B cell (primary cell): ENCODE measurements at regions not wholly inside any gene's neighbourhood (a gene's known extent, or its start where the extent isn't known, plus 50 kb on each side); places are given as distances from the start of the nearest gene placed in this dataset.

Experiments used
- ATAC-seq: fragments of 200-7000 bp; cut with Tn5 transposase; one replicate; pipeline ENCODE4 v1.10.0; 2021; ENCODE audit warnings: low read depth, mild to moderate bottlenecking, moderate number of reproducible peaks, moderate library complexity
- CTCF ChIA-PET: fragments of 350-600 bp; sonication (Branson Sonifier 250); formaldehyde crosslinking; loops from one replicate; lab custom pipeline; 2021; ENCODE audit warnings: antibody characterized with exemption, inconsistent platforms; lab: Charles Lee
- POLR2A ChIA-PET: fragments of 350-600 bp; sonication (Branson Sonifier 250); formaldehyde crosslinking; loops from one replicate; lab custom pipeline; 2021; ENCODE audit warnings: antibody characterized with exemption; lab: Charles Lee
- DNase-seq: peaks from one replicate; pipeline ENCODE4 v3.0.0; 2013
- H2AFZ ChIP-seq: 2 replicates; pipeline ENCODE4 v1.6.1; 2012; ENCODE audit warnings: mild to moderate bottlenecking, low read depth, low read length; ENCODE audit not compliant: insufficient read depth, poor library complexity, severe bottlenecking
- H3K27ac ChIP-seq, 2 donors: 1 replicate in 1 of 2; 2 replicates in 1 of 2; pipeline ENCODE4 v1.5.1; 2012 to 2013; ENCODE audit warnings: low read length in 2 of 2, mild to moderate bottlenecking in 2 of 2, moderate library complexity in 1 of 2
- H3K27me3 ChIP-seq, 4 experiments: fragments of 200-600 bp in 1 of 4; sonication (generic) in 1 of 4; replicated peaks in 1 of 4; 1 replicate in 2 of 4; 2 replicates in 2 of 4; pipeline versions ENCODE4 v1.6.1 to v1.7.0; 2013 to 2016; ENCODE audit warnings: low read length in 3 of 4, mild to moderate bottlenecking in 2 of 4, mixed read lengths in 1 of 4, moderate library complexity in 1 of 4; ENCODE audit not compliant: insufficient read depth in 4 of 4, control insufficient read depth in 3 of 4; ENCODE audit errors: control extremely low read depth in 1 of 4
- H3K36me3 ChIP-seq, 2 experiments: replicated peaks in 1 of 2; 1 replicate in 1 of 2; 2 replicates in 1 of 2; pipeline versions ENCODE4 v1.6.1 to v1.7.1; 2013; ENCODE audit warnings: low read length in 1 of 2; ENCODE audit not compliant: insufficient read depth in 2 of 2, control insufficient read depth in 1 of 2; ENCODE audit errors: control extremely low read depth in 1 of 2, extremely low read depth in 1 of 2
- H3K4me1 ChIP-seq, 2 donors: fragments of 200-600 bp in 1 of 2; sonication (generic) in 1 of 2; 1 replicate in 1 of 2; 2 replicates in 1 of 2; pipeline versions ENCODE4 v1.5.1 to v1.6.1; 2013 to 2017; ENCODE audit warnings: low read length in 2 of 2; ENCODE audit not compliant: control insufficient read depth in 2 of 2, insufficient read depth in 2 of 2
- H3K4me2 ChIP-seq: replicated peaks from 2 replicates; pipeline ENCODE3; 2012; ENCODE audit warnings: mild to moderate bottlenecking, low read depth, low read length; ENCODE audit not compliant: poor library complexity, severe bottlenecking
- H3K4me3 ChIP-seq, 5 experiments: fragments of 200-600 bp in 1 of 5; sonication (generic) in 1 of 5; 1 replicate in 3 of 5; 2 replicates in 2 of 5; pipeline versions ENCODE4 v1.5.1 to v1.7.0; 2011 to 2016; ENCODE audit warnings: low read length in 4 of 5, mild to moderate bottlenecking in 4 of 5, low read depth in 2 of 5, control low read depth in 1 of 5, moderate library complexity in 1 of 5; ENCODE audit not compliant: insufficient read depth in 1 of 5; ENCODE audit errors: control extremely low read depth in 1 of 5, extremely low read depth in 1 of 5
- H3K79me2 ChIP-seq: fragments of 200-600 bp; sonication (generic); one replicate; pipeline ENCODE4 v1.6.0; 2016; ENCODE audit warnings: low read length; ENCODE audit not compliant: control insufficient read depth, insufficient read depth
- H3K9ac ChIP-seq: fragments of 200-600 bp; sonication (generic); 2 replicates; pipeline ENCODE4 v1.6.1; 2017; ENCODE audit warnings: mild to moderate bottlenecking, low read length, moderate library complexity
- H3K9me3 ChIP-seq, 3 donors: one replicate each; pipeline versions ENCODE4 v1.6.1 to v1.7.1; 2013; ENCODE audit warnings: low read length in 2 of 3; ENCODE audit not compliant: control insufficient read depth in 2 of 3, insufficient read depth in 1 of 3; ENCODE audit errors: control extremely low read depth in 1 of 3
- H4K20me1 ChIP-seq: 2 replicates; pipeline ENCODE4 v1.6.0; 2012; ENCODE audit warnings: mild to moderate bottlenecking, low read length; ENCODE audit not compliant: insufficient read depth, control insufficient read depth, poor library complexity, severe bottlenecking
- H3K27ac Mint-ChIP-seq: one replicate; pipeline ENCODE4 v1.8.0; 2021; ENCODE audit warnings: mixed read lengths
- H3K27me3 Mint-ChIP-seq: one replicate; pipeline ENCODE4 v1.8.0; 2021; ENCODE audit warnings: mixed read lengths
- H3K4me1 Mint-ChIP-seq: one replicate; pipeline ENCODE4 v1.8.0; 2021; ENCODE audit warnings: mixed read lengths
- H3K4me3 Mint-ChIP-seq: one replicate; pipeline ENCODE4 v1.8.0; 2021; ENCODE audit warnings: mixed read lengths
- H3K9me3 Mint-ChIP-seq: one replicate; pipeline ENCODE4 v1.8.0; 2022; ENCODE audit warnings: mixed read lengths; ENCODE audit not compliant: insufficient read depth
- EZH2 ChIP-seq: IDR thresholded peaks from 2 replicates; pipeline ENCODE4 v1.6.1; 2012; ENCODE audit warnings: borderline replicate concordance, low read depth, mild to moderate bottlenecking, moderate library complexity, low read length; ENCODE audit not compliant: insufficient read depth, poor library complexity, severe bottlenecking
- WGBS: methylation state at CpG from one replicate; pipeline ENCODE4 v1.1.5; 2013; ENCODE audit warnings: missing lambda C conversion rate; ENCODE audit not compliant: insufficient coverage; 5-methylcytosine and 5-hydroxymethylcytosine counted together
- intact Hi-C: fragments of 100-400 bp; cut with micrococcal nuclease; formaldehyde crosslinking; loops from one replicate; pipeline ENCODE4 v1.10.0; 2022
- TF ChIP-seq, protein P1 (sequence below): fragments of 200-600 bp; IDR thresholded peaks from one replicate; pipeline ENCODE4 v1.8.0; 2022; ENCODE audit warnings: antibody characterized with exemption, mild to moderate bottlenecking

DNA sequence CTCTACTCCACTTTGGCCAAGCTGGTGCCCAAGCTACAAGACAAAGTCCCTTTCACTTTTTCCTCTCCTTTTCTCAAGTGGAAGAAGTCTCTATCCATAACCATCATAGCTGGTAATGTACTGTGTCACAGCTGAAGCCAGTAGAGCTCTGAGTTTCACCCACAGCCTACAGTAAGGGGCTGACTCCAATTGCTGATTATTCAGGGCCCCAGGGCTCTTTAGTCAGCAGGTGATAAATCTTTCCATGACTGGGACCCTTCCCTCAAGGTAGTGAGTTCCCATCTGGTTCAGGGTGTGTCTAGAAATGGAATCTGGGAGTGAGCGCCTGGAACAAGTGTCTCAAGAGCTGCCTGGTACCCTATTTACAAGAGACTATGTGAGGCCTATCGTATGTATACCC lies 436.0 kb upstream of the CA10 start:
- H4K20me1 ChIP-seq = no peaks in the 10 kb centered on the region
- 88% methylated on average over 1 of the region's 2 CpGs for WGBS
- no peak overlapping the region for H3K27ac Mint-ChIP-seq
- no peak overlapping the region for H3K4me2 ChIP-seq
- H3K27ac ChIP-seq = no peak overlapping the region
- peaks cover 0 to 11% (median 0%) of the 10 kb centered on the region in 3 donors for H3K9me3 ChIP-seq
- H2AFZ ChIP-seq = no peak overlapping the region
- no peaks in the 10 kb centered on the region for H3K36me3 ChIP-seq
- H3K27me3 Mint-ChIP-seq = no peaks in the 10 kb centered on the region
- no peaks in the 10 kb centered on the region for H3K4me1 ChIP-seq
- no peak overlapping the region for H3K4me3 ChIP-seq
- ChIA-PET CTCF (no interaction called here), POLR2A (no interaction called here)
- H3K9ac ChIP-seq = no peak overlapping the region
- H3K27me3 ChIP-seq = no peaks in the 10 kb centered on the region
- no peak for DNase-seq
- no peak for ATAC-seq
- H3K4me1 Mint-ChIP-seq = no peaks in the 10 kb centered on the region
- TF ChIP-seq, protein P1, sequence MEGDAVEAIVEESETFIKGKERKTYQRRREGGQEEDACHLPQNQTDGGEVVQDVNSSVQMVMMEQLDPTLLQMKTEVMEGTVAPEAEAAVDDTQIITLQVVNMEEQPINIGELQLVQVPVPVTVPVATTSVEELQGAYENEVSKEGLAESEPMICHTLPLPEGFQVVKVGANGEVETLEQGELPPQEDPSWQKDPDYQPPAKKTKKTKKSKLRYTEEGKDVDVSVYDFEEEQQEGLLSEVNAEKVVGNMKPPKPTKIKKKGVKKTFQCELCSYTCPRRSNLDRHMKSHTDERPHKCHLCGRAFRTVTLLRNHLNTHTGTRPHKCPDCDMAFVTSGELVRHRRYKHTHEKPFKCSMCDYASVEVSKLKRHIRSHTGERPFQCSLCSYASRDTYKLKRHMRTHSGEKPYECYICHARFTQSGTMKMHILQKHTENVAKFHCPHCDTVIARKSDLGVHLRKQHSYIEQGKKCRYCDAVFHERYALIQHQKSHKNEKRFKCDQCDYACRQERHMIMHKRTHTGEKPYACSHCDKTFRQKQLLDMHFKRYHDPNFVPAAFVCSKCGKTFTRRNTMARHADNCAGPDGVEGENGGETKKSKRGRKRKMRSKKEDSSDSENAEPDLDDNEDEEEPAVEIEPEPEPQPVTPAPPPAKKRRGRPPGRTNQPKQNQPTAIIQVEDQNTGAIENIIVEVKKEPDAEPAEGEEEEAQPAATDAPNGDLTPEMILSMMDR = no peak
- no peak for TF ChIP-seq EZH2
- no peaks in the 10 kb centered on the region for H3K9me3 Mint-ChIP-seq
- no peak overlapping the region for H3K4me3 Mint-ChIP-seq
- intact Hi-C loops = no loop called here
- no peaks in the 10 kb centered on the region for H3K79me2 ChIP-seq

DNA sequence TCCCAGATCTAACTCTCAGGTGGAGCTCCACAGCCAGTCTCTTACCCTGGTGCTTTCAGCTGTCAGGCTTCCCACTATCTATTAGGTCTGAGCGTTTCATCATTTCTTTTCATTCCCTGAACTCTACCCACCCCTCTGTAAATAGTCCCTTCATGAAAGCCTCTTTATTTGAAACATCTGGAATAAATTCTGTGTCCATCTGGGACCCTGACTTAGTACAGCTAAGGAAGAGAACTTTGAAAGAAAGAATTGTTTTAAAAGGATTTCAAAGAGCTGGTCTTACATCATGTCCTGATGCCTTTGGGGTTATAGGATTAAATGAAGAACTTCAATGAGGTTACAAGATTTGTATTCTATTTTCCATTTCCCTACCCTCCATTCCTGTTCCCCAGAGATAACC lies 388.5 kb upstream of the CA10 start:
- Histone ChIP-seq H2AFZ (no peak overlapping the region), H3K4me1 (no peaks in the 10 kb centered on the region), H3K9ac (no peak overlapping the region), H3K36me3 (no peaks in the 10 kb centered on the region), H3K4me3 (no peak overlapping the region), H3K79me2 (no peaks in the 10 kb centered on the region), H4K20me1 (no peaks in the 10 kb centered on the region), H3K9me3 (no peaks in the 10 kb centered on the region), H3K27me3 (no peaks in the 10 kb centered on the region), H3K27ac (no peak overlapping the region), H3K4me2 (no peak overlapping the region)
- no CpG with 5 or more reads among the region's 1 CpG for WGBS
- no peak overlapping the region for H3K27ac Mint-ChIP-seq
- TF ChIP-seq, protein P1 = no peak
- TF ChIP-seq EZH2 = no peak
- ChIA-PET POLR2A (no interaction called here), CTCF (no interaction called here)
- no peak overlapping the region for H3K4me3 Mint-ChIP-seq
- DNase-seq (no peak), ATAC-seq (no peak)
- peaks cover 6% of the 10 kb centered on the region for H3K9me3 Mint-ChIP-seq
- intact Hi-C loops = no loop called here
- H3K4me1 Mint-ChIP-seq = no peaks in the 10 kb centered on the region
- no peaks in the 10 kb centered on the region for H3K27me3 Mint-ChIP-seq
